Prostate gland (tissue), 2 donors: ENCODE measurements at regions not wholly inside any gene's neighbourhood (a gene's known extent, or its start where the extent isn't known, plus 50 kb on each side); places are given as distances from the start of the nearest gene placed in this dataset.

Experiments used
- POLR2AphosphoS5 ChIP-seq: sonication (generic); formaldehyde crosslinking; IDR thresholded peaks from one replicate; pipeline ENCODE4 v1.6.1; 2017; ENCODE audit warnings: antibody characterized with exemption
- TF ChIP-seq, protein P1 (sequence below), 4 experiments: fragments of 200-600 bp in 2 of 4; fragments of 450-650 bp in 2 of 4; sonication (generic) in 2 of 4; IDR thresholded peaks; 1 replicate in 3 of 4; 2 replicates in 1 of 4; pipeline ENCODE4 v1.5.1; 2016 to 2019; ENCODE audit warnings: antibody characterized with exemption in 4 of 4, mild to moderate bottlenecking in 2 of 4, moderate library complexity in 2 of 4

DNA sequence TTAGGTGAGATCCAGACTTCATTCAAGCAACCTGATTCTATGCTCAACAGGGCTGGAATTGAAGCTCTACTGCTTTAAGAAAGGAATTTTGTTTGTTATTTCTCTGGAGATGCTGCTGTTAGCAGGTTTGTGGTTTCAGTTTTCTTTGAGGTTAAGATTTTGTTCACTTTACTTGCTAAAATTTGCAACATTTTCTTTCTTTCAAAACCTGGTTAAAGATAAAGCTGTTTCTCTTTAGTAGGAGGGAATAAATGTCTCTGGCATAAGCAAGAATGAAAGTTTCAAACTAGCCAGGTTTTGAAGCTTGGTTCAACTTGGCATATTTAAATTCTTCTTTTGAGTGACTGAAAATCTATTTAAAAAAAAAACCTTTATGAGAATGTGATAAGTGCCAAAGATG is 660.6 kb upstream of the NR3C2 start:
- no peak for TF ChIP-seq POLR2AphosphoS5
- TF ChIP-seq, protein P1, sequence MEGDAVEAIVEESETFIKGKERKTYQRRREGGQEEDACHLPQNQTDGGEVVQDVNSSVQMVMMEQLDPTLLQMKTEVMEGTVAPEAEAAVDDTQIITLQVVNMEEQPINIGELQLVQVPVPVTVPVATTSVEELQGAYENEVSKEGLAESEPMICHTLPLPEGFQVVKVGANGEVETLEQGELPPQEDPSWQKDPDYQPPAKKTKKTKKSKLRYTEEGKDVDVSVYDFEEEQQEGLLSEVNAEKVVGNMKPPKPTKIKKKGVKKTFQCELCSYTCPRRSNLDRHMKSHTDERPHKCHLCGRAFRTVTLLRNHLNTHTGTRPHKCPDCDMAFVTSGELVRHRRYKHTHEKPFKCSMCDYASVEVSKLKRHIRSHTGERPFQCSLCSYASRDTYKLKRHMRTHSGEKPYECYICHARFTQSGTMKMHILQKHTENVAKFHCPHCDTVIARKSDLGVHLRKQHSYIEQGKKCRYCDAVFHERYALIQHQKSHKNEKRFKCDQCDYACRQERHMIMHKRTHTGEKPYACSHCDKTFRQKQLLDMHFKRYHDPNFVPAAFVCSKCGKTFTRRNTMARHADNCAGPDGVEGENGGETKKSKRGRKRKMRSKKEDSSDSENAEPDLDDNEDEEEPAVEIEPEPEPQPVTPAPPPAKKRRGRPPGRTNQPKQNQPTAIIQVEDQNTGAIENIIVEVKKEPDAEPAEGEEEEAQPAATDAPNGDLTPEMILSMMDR (IDR thresholded peaks at IDR 0.05): no peak
